Activated CD4-positive, alpha-beta T cell treated with anti-CD3 and anti-CD28 coated beads for 36 hours (primary cell): ENCODE measurements at regions not wholly inside any gene's neighbourhood (a gene's known extent, or its start where the extent isn't known, plus 50 kb on each side); places are given as distances from the start of the nearest gene placed in this dataset.

Experiments
- ATAC-seq: fragments of 200-7000 bp; cut with Tn5 transposase; one replicate; pipeline ENCODE4 v1.10.0; 2021; ENCODE audit warnings: mild to moderate bottlenecking, moderate library complexity
- CTCF ChIA-PET: fragments of 350-600 bp; sonication (Branson Sonifier 250); formaldehyde crosslinking; loops from one replicate; lab custom pipeline; 2021; ENCODE audit warnings: antibody characterized with exemption; lab: Charles Lee
- POLR2A ChIA-PET: fragments of 350-600 bp; sonication (Branson Sonifier 250); formaldehyde crosslinking; loops from one replicate; lab custom pipeline; 2021; ENCODE audit warnings: antibody characterized with exemption, inconsistent platforms; lab: Charles Lee
- DNase-seq: peaks from one replicate; pipeline ENCODE4 v3.0.0-alpha.2; 2020
- H3K27ac Mint-ChIP-seq: one replicate; pipeline ENCODE4 v1.8.0; 2021; ENCODE audit warnings: mixed read lengths
- H3K27me3 Mint-ChIP-seq: one replicate; pipeline ENCODE4 v1.8.0; 2021; ENCODE audit warnings: mixed read lengths
- H3K36me3 Mint-ChIP-seq: one replicate; pipeline ENCODE4 v1.8.0; 2021; ENCODE audit warnings: low read depth, mixed read lengths
- H3K4me1 Mint-ChIP-seq: one replicate; pipeline ENCODE4 v1.8.0; 2021; ENCODE audit warnings: mixed read lengths
- H3K4me3 Mint-ChIP-seq: one replicate; pipeline ENCODE4 v1.8.0; 2021; ENCODE audit warnings: mild to moderate bottlenecking, moderate library complexity, mixed read lengths
- H3K9me3 Mint-ChIP-seq: one replicate; pipeline ENCODE4 v1.8.0; 2021; ENCODE audit warnings: low read depth, mixed read lengths
- intact Hi-C, 2 experiments: fragments of 100-400 bp; cut with DNase I in 1 of 2; cut with micrococcal nuclease in 1 of 2; formaldehyde crosslinking; loops; one replicate each; pipeline versions ENCODE4 v1.14.2 to v1.15.1; 2022 to 2024; cut with DNase I, micrococcal nuclease

GRCh38 chr13:22085001-22085400 lies 414.1 kb downstream of the FGF9 start:
- H3K9me3 Mint-ChIP-seq: no peaks in the 10 kb centered on the region
- intact Hi-C loops: no loop called here
- no peak for DNase-seq
- H3K36me3 Mint-ChIP-seq: peaks cover 1% of the 10 kb centered on the region
- CTCF ChIA-PET: no interaction called here
- POLR2A ChIA-PET: no interaction called here
- no peak overlapping the region for H3K4me3 Mint-ChIP-seq
- no peak for ATAC-seq
- no peak overlapping the region for H3K27ac Mint-ChIP-seq
- peaks cover 18% of the 10 kb centered on the region for H3K4me1 Mint-ChIP-seq
- no peaks in the 10 kb centered on the region for H3K27me3 Mint-ChIP-seq

- ChIA-PET POLR2A (no interaction called here), CTCF (no interaction called here)
- Mint-ChIP-seq H3K36me3 (no peaks in the 10 kb centered on the region), H3K4me3 (no peak overlapping the region), H3K27ac (no peak overlapping the region), H3K4me1 (peaks cover 17% of the 10 kb centered on the region), H3K9me3 (no peaks in the 10 kb centered on the region), H3K27me3 (no peaks in the 10 kb centered on the region)
- DNase-seq (no peak), ATAC-seq (no peak)
- intact Hi-C loops: no loop called here
Measured at GRCh38 chr13:22086597-22087330, 415.9 kb downstream of the FGF9 start.

GRCh38 chr13:22090106-22090505 lies 419.2 kb downstream of the FGF9 start:
- H3K27me3 Mint-ChIP-seq: no peaks in the 10 kb centered on the region
- ATAC-seq: no peak
- no peak overlapping the region for H3K27ac Mint-ChIP-seq
- H3K4me3 Mint-ChIP-seq: no peak overlapping the region
- H3K4me1 Mint-ChIP-seq: peaks cover 4% of the 10 kb centered on the region
- H3K36me3 Mint-ChIP-seq: no peaks in the 10 kb centered on the region
- CTCF ChIA-PET: no interaction called here
- H3K9me3 Mint-ChIP-seq: peaks cover under 1% of the 10 kb centered on the region
- POLR2A ChIA-PET: no interaction called here
- no peak for DNase-seq
- intact Hi-C loops: no loop called here

- H3K4me1 Mint-ChIP-seq: peaks cover 4% of the 10 kb centered on the region
- no peak overlapping the region for H3K4me3 Mint-ChIP-seq
- CTCF ChIA-PET: interaction anchor here (0.6 kb wide), 1 partner anchor 117 kb away, joined by 3 read pairs; no protein-coding TSS in a partner anchor
- H3K27me3 Mint-ChIP-seq: no peaks in the 10 kb centered on the region
- no peak overlapping the region for H3K27ac Mint-ChIP-seq
- POLR2A ChIA-PET: no interaction called here
- ATAC-seq: no peak
- intact Hi-C loops: no loop called here
- no peak for DNase-seq
- peaks cover 3% of the 10 kb centered on the region for H3K9me3 Mint-ChIP-seq
- no peaks in the 10 kb centered on the region for H3K36me3 Mint-ChIP-seq
Measured at GRCh38 chr13:22091222-22091970, 420.5 kb downstream of the FGF9 start.

- POLR2A ChIA-PET: no interaction called here
- Mint-ChIP-seq H3K9me3 (peaks cover 3% of the 10 kb centered on the region), H3K4me3 (no peak overlapping the region), H3K27ac (no peak overlapping the region), H3K36me3 (no peaks in the 10 kb centered on the region), H3K27me3 (no peaks in the 10 kb centered on the region), H3K4me1 (peaks cover 4% of the 10 kb centered on the region)
- DNase-seq: no peak
- ATAC-seq: no peak
- CTCF ChIA-PET: no interaction called here
- intact Hi-C loops: no loop called here
Measured at GRCh38 chr13:22091971-22092300, 421.1 kb downstream of the FGF9 start.

GRCh38 chr13:22092791-22093560 lies 422.1 kb downstream of the FGF9 start:
- ChIA-PET CTCF (no interaction called here), POLR2A (no interaction called here)
- intact Hi-C loops: no loop called here
- ATAC-seq: no peak
- Mint-ChIP-seq H3K4me1 (peaks cover 4% of the 10 kb centered on the region), H3K36me3 (no peaks in the 10 kb centered on the region), H3K9me3 (peaks cover 3% of the 10 kb centered on the region), H3K27ac (no peak overlapping the region), H3K4me3 (no peak overlapping the region), H3K27me3 (no peaks in the 10 kb centered on the region)
- no peak for DNase-seq

- ChIA-PET POLR2A (interaction anchor here (0.6 kb wide), 1 partner anchor 402 kb away, joined by 4 read pairs; no protein-coding TSS in a partner anchor), CTCF (no interaction called here)
- Mint-ChIP-seq H3K4me3 (no peak overlapping the region), H3K9me3 (peaks cover 3% of the 10 kb centered on the region), H3K27me3 (no peaks in the 10 kb centered on the region), H3K36me3 (no peaks in the 10 kb centered on the region), H3K27ac (no peak overlapping the region), H3K4me1 (peaks cover 4% of the 10 kb centered on the region)
- intact Hi-C loops: no loop called here
- ATAC-seq: no peak
- no peak for DNase-seq
Measured at GRCh38 chr13:22095794-22096193, 424.9 kb downstream of the FGF9 start.

GRCh38 chr13:22099585-22099984 lies 428.7 kb downstream of the FGF9 start:
- POLR2A ChIA-PET: no interaction called here
- CTCF ChIA-PET: interaction anchor here (0.6 kb wide), 1 partner anchor 64 kb away, joined by 4 read pairs; no protein-coding TSS in a partner anchor
- DNase-seq (no peak), ATAC-seq (no peak)
- Mint-ChIP-seq H3K4me3 (no peak overlapping the region), H3K27me3 (peaks cover under 1% of the 10 kb centered on the region), H3K27ac (no peak overlapping the region), H3K36me3 (no peaks in the 10 kb centered on the region), H3K4me1 (peaks cover 4% of the 10 kb centered on the region), H3K9me3 (peaks cover 3% of the 10 kb centered on the region)
- intact Hi-C loops: no loop called here

- H3K9me3 Mint-ChIP-seq: no peaks in the 10 kb centered on the region
- no peak overlapping the region for H3K27ac Mint-ChIP-seq
- no peak overlapping the region for H3K4me3 Mint-ChIP-seq
- H3K27me3 Mint-ChIP-seq: peaks cover 5% of the 10 kb centered on the region
- ATAC-seq (no peak), DNase-seq (no peak)
- intact Hi-C loops: no loop called here
- H3K36me3 Mint-ChIP-seq: no peaks in the 10 kb centered on the region
- CTCF ChIA-PET: no interaction called here
- H3K4me1 Mint-ChIP-seq: peaks cover 15% of the 10 kb centered on the region
- POLR2A ChIA-PET: no interaction called here
Measured at GRCh38 chr13:22102271-22102670, 431.4 kb downstream of the FGF9 start.

- DNase-seq: no peak
- Mint-ChIP-seq H3K27me3 (peaks cover 5% of the 10 kb centered on the region), H3K36me3 (no peaks in the 10 kb centered on the region), H3K4me1 (peaks cover 26% of the 10 kb centered on the region), H3K4me3 (no peak overlapping the region), H3K9me3 (no peaks in the 10 kb centered on the region), H3K27ac (no peak overlapping the region)
- ChIA-PET POLR2A (interaction anchor here (0.6 kb wide), 1 partner anchor 10 kb away, joined by 3 read pairs; no protein-coding TSS in a partner anchor), CTCF (interaction anchor here (0.6 kb wide), 1 partner anchor 40 kb away, joined by 3 read pairs; no protein-coding TSS in a partner anchor)
- intact Hi-C loops: no loop called here
- ATAC-seq: peak; percentile 71
Measured at GRCh38 chr13:22103046-22104027, 432.5 kb downstream of the FGF9 start.

- ChIA-PET POLR2A (no interaction called here), CTCF (no interaction called here)
- Mint-ChIP-seq H3K27ac (no peak overlapping the region), H3K36me3 (peaks cover 2% of the 10 kb centered on the region), H3K9me3 (no peaks in the 10 kb centered on the region), H3K4me1 (peaks cover 44% of the 10 kb centered on the region), H3K27me3 (peaks cover 5% of the 10 kb centered on the region), H3K4me3 (no peak overlapping the region)
- no peak for ATAC-seq
- no peak for DNase-seq
- intact Hi-C loops: no loop called here
Measured at GRCh38 chr13:22106058-22106457, 435.2 kb downstream of the FGF9 start.
